KOPT-K1 (cell line): ENCODE measurements at regions not wholly inside any gene's neighbourhood (a gene's known extent, or its start where the extent isn't known, plus 50 kb on each side); places are given as distances from the start of the nearest gene placed in this dataset.

Experiments
- H3K27ac ChIP-seq: fragments of 200-600 bp; sonication (generic); 2 replicates; pipeline ENCODE4 v1.5.1; 2016; ENCODE audit warnings: antibody characterized with exemption, mild to moderate bottlenecking, low read depth, low read length; ENCODE audit not compliant: poor library complexity, severe bottlenecking
- H3K36me3 ChIP-seq: fragments of 200-600 bp; sonication (generic); 2 replicates; pipeline ENCODE4 v1.5.1; 2017; ENCODE audit warnings: antibody characterized with exemption, mild to moderate bottlenecking, low read length, moderate library complexity; ENCODE audit not compliant: insufficient read depth
- H3K9me3 ChIP-seq: fragments of 200-600 bp; sonication (generic); 2 replicates; pipeline ENCODE4 v1.5.1; 2017; ENCODE audit warnings: antibody characterized with exemption, low read length, mild to moderate bottlenecking; ENCODE audit not compliant: insufficient read depth, poor library complexity, severe bottlenecking

- Histone ChIP-seq H3K27ac (peak overlapping the region; percentile 96), H3K36me3 (no peaks in the 10 kb centered on the region), H3K9me3 (no peaks in the 10 kb centered on the region)
Measured at GRCh38 chr15:70262591-70263274, 165.0 kb upstream of the TLE3 start.

- Histone ChIP-seq H3K36me3 (no peaks in the 10 kb centered on the region), H3K27ac (peak overlapping the region; percentile 96), H3K9me3 (no peaks in the 10 kb centered on the region)
Measured at GRCh38 chr15:70262171-70262570, 164.5 kb upstream of the TLE3 start.

GRCh38 chr15:70261083-70261482, 163.4 kb upstream of the TLE3 start:
- Histone ChIP-seq H3K9me3 (no peaks in the 10 kb centered on the region), H3K27ac (peak overlapping the region; percentile 96), H3K36me3 (no peaks in the 10 kb centered on the region)

GRCh38 chr15:70260580-70260979, 162.9 kb upstream of the TLE3 start:
- Histone ChIP-seq H3K27ac (peak overlapping the region; percentile 96), H3K9me3 (no peaks in the 10 kb centered on the region), H3K36me3 (no peaks in the 10 kb centered on the region)

GRCh38 chr15:70259640-70260508, 162.2 kb upstream of the TLE3 start:
- no peaks in the 10 kb centered on the region for H3K36me3 ChIP-seq
- peak overlapping the region; percentile 96 for H3K27ac ChIP-seq
- no peaks in the 10 kb centered on the region for H3K9me3 ChIP-seq

- Histone ChIP-seq H3K9me3 (no peaks in the 10 kb centered on the region), H3K36me3 (no peaks in the 10 kb centered on the region), H3K27ac (peak overlapping the region; percentile 96)
Measured at GRCh38 chr15:70259028-70259424, 161.3 kb upstream of the TLE3 start.

- peak overlapping the region; percentile 96 for H3K27ac ChIP-seq
- no peaks in the 10 kb centered on the region for H3K9me3 ChIP-seq
- no peaks in the 10 kb centered on the region for H3K36me3 ChIP-seq
Measured at GRCh38 chr15:70258369-70259027, 160.8 kb upstream of the TLE3 start.

GRCh38 chr15:70257573-70258248, 160.0 kb upstream of the TLE3 start:
- no peaks in the 10 kb centered on the region for H3K9me3 ChIP-seq
- peak overlapping the region; percentile 96 for H3K27ac ChIP-seq
- no peaks in the 10 kb centered on the region for H3K36me3 ChIP-seq

- Histone ChIP-seq H3K27ac (peak overlapping the region; percentile 96), H3K9me3 (no peaks in the 10 kb centered on the region), H3K36me3 (no peaks in the 10 kb centered on the region)
Measured at GRCh38 chr15:70257047-70257446, 159.3 kb upstream of the TLE3 start.

GRCh38 chr15:70254311-70254869, 156.7 kb upstream of the TLE3 start:
- H3K27ac ChIP-seq, result peak overlapping the region; percentile 55
- no peaks in the 10 kb centered on the region for H3K36me3 ChIP-seq
- no peaks in the 10 kb centered on the region for H3K9me3 ChIP-seq

GRCh38 chr15:70253461-70254156, 155.9 kb upstream of the TLE3 start:
- no peaks in the 10 kb centered on the region for H3K36me3 ChIP-seq
- H3K27ac ChIP-seq, result peak overlapping the region; percentile 55
- H3K9me3 ChIP-seq, result no peaks in the 10 kb centered on the region

- Histone ChIP-seq H3K9me3 (no peaks in the 10 kb centered on the region), H3K27ac (peak overlapping the region; percentile 55), H3K36me3 (no peaks in the 10 kb centered on the region)
Measured at GRCh38 chr15:70252951-70253320, 155.2 kb upstream of the TLE3 start.

- no peaks in the 10 kb centered on the region for H3K9me3 ChIP-seq
- no peaks in the 10 kb centered on the region for H3K36me3 ChIP-seq
- H3K27ac ChIP-seq, result peak overlapping the region; percentile 55
Measured at GRCh38 chr15:70252056-70252950, 154.6 kb upstream of the TLE3 start.
